ENCODE measurements at regions not wholly inside any gene's neighbourhood (a gene's known extent, or its start where the extent isn't known, plus 50 kb on each side); places are given as distances from the start of the nearest gene placed in this dataset.

DNA sequence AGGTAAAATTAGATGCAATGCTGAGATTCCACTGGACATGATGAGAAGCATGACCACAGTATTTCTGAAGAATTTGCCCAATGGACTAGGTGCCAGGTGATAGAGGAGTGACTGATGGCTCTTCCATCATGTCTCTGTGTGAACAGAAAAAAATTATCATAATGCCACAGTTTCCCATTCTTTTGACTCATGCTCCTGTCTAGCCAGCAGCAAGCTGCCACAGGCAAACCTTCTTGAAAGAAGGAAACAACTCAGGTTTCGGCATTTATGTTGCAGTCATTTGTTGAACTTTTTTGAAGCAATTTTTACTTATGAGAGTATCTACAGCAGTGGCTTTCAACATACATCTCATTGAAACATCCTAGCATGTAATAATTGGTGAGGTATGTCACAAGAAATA lies 284.8 kb upstream of the CD180 start:
- TF ChIP-seq, protein P1, sequence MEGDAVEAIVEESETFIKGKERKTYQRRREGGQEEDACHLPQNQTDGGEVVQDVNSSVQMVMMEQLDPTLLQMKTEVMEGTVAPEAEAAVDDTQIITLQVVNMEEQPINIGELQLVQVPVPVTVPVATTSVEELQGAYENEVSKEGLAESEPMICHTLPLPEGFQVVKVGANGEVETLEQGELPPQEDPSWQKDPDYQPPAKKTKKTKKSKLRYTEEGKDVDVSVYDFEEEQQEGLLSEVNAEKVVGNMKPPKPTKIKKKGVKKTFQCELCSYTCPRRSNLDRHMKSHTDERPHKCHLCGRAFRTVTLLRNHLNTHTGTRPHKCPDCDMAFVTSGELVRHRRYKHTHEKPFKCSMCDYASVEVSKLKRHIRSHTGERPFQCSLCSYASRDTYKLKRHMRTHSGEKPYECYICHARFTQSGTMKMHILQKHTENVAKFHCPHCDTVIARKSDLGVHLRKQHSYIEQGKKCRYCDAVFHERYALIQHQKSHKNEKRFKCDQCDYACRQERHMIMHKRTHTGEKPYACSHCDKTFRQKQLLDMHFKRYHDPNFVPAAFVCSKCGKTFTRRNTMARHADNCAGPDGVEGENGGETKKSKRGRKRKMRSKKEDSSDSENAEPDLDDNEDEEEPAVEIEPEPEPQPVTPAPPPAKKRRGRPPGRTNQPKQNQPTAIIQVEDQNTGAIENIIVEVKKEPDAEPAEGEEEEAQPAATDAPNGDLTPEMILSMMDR (IDR thresholded peaks at IDR 0.05; ENCODE audit: low read depth, low read length) = no peak
- no peak overlapping the region for H3K4me3 ChIP-seq (ENCODE audit: low read depth, low read length)

DNA sequence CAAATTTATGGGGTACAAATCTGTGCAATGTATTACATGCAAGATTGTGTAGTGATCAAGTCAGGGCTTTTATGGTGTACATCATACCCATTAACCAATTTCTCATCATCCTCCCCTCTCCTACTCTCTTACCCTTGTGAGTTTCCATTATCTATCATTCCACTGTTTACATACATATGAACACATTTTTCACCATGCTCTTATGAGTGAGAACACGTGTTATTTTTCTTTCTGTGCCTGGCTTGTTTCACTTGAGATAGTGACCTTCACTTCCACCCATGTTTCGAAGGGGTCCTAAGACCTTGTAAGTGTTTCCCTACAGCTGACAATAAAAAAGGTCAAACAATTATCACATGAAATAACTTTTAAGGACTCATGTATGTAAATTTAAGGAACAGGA lies 281.7 kb upstream of the CD180 start:
- no peak overlapping the region for H3K4me3 ChIP-seq (ENCODE audit: low read depth, low read length)
- TF ChIP-seq, protein P1 (IDR thresholded peaks at IDR 0.05; ENCODE audit: low read depth, low read length) = no peak

DNA sequence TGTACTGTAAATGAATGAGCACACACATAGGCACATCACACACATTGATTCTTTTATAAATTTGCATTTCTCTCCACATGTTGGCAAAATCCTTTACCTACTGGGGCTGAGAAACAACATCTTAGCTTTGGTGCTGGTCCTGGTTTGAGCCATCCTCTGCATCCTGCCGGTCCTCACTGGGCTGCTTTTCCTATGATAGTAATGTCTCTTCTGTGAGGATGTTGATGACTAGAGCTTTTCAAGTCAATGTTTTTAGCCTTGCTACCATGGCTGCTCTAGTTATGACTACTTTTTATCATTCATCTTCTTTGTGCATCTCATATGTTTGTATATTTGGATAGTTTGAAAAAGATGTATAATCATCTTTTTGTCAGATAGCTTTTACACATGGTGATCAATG lies 280.4 kb upstream of the CD180 start:
- no peak overlapping the region for H3K4me3 ChIP-seq (ENCODE audit: low read depth, low read length)
- TF ChIP-seq, protein P1 (IDR thresholded peaks at IDR 0.05; ENCODE audit: low read depth, low read length) = no peak

DNA sequence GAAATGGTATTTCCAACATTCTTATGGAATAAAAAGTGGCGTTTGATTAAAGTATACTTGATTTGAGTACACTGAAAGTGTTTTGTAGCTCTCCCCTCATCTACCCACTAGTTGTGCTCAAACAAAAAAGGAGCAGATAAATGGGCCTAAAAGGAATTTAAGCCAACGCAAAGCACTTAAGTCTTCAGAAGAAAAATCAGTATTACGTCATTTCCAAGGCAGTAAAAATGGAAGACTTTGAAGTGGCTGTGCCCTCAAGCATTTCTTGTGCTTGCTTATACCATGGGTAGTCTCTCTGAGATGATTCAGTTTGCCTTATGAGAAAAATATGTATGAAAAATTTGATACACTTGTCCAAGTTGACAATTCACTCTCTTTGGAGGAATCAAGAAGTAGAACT lies 279.9 kb upstream of the CD180 start:
- TF ChIP-seq, protein P1 (IDR thresholded peaks at IDR 0.05; ENCODE audit: low read depth, low read length) = no peak

DNA sequence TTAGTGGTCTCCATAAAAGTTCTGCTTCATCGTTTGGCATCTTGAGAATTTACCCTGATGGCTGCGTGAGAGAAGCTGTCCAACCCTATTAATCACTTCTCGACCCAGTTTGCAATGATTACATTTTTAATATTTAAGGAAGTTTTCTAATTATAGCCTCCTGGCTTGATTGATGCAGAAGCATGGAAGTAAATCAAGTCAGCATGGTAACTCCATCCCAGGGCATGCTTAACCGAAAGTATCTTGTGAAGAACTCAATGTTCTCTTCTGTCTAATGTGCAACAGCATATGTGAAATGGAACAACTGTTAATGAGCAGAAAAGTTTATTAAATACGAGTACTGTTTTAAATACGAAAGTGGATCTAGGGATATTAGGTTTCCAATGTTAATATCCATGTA lies 278.9 kb upstream of the CD180 start:
- H3K4me3 ChIP-seq (ENCODE audit: low read depth, low read length) = no peak overlapping the region
- TF ChIP-seq, protein P1 (IDR thresholded peaks at IDR 0.05; ENCODE audit: low read depth, low read length) = no peak

More for the DNA sequence above, 279.9 kb upstream of the CD180 start:
- H3K4me3 ChIP-seq (ENCODE audit: low read depth, low read length) = no peak overlapping the region

DNA sequence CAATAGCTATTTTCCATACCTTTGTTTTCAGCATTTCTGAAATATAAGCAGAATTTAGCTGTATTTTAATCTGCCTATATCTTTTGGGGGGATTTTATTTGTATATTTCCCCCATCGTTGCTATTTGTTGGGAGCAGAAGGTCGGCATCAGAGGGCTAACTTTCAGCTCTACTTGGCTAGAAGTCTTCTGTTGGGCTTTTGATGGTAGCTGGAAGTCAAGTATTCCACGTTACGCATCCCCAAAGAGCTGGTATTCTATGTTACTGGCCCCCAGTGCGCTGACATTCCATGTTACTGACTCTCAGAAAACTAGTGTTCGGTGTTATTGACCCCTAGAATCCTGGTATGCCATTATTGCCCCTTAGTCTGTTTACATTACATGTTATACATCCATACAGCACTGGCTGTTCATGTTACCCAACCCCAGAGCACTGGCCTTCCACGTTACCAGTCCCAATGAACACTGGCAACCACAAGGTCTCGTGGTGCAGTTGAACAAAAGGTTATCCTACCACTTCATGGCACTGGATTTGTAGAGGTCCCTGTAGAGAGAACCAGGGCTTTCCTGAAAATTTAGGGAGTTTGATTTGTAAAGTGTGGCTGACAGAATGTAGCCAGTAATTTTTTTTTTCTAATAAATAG lies 278.1 kb upstream of the CD180 start:
- TF ChIP-seq, protein P1 (IDR thresholded peaks at IDR 0.05; ENCODE audit: low read depth, low read length) = no peak
- H3K4me3 ChIP-seq (ENCODE audit: low read depth, low read length) = no peak overlapping the region

DNA sequence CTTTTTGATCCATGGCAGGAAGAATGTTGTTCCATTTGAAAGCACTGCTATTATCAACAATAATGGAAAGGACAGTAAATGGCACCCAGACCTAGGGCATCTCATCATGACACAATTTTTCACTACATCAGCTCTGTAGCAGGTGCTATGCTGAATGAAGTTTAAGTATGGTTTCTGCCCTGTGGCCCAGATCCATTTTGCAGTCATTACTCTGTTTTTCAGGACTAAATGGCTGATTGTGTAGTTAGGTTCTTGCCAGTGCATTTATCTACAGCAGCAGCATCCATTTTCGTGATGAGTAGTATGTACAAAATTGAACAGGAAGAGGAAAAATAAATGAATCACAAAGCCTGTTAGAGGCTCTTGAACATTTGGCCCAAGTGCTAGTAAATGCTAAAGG lies 270.5 kb upstream of the CD180 start:
- H3K4me3 ChIP-seq (ENCODE audit: low read depth, low read length) = no peak overlapping the region
- TF ChIP-seq, protein P1 (IDR thresholded peaks at IDR 0.05; ENCODE audit: low read depth, low read length) = no peak
